OCI-LY3 (cell line): ENCODE measurements at regions not wholly inside any gene's neighbourhood (a gene's known extent, or its start where the extent isn't known, plus 50 kb on each side); places are given as distances from the start of the nearest gene placed in this dataset.

ENCODE experiments used
- H2AFZ ChIP-seq: fragments of 200-600, 300-600 bp; shearing (Covaris generic); 2 replicates; pipeline ENCODE4 v1.6.0; 2014; ENCODE audit warnings: antibody characterized with exemption, low read depth, low read length
- H3K27ac ChIP-seq: fragments of 200-600, 300-600 bp; sonication (generic); 2 replicates; pipeline ENCODE4 v1.5.1; 2014; ENCODE audit warnings: mild to moderate bottlenecking, low read length, moderate library complexity, mixed read lengths
- H3K27me3 ChIP-seq: fragments of 200-600, 300-600 bp; sonication (generic); 2 replicates; pipeline ENCODE4 v1.6.1; 2014; ENCODE audit warnings: low read depth, low read length, mixed read lengths
- H3K36me3 ChIP-seq: fragments of 200-600, 300-600 bp; sonication (generic); replicated peaks from 2 replicates; pipeline ENCODE3; 2014; ENCODE audit warnings: low read depth, low read length, mixed read lengths
- H3K4me1 ChIP-seq: fragments of 300-600, 200-600 bp; sonication (generic); 2 replicates; pipeline ENCODE4 v1.6.1; 2014; ENCODE audit warnings: low read length, mixed read lengths
- H3K4me2 ChIP-seq: fragments of 200-600, 300-600 bp; sonication (generic); 2 replicates; pipeline ENCODE4 v1.6.1; 2014; ENCODE audit warnings: low read length, mixed read lengths
- H3K4me3 ChIP-seq: fragments of 300-600, 200-600 bp; sonication (generic); 2 replicates; pipeline ENCODE4 v1.5.1; 2014; ENCODE audit warnings: antibody characterized with exemption, mild to moderate bottlenecking, low read length, moderate library complexity
- H3K79me2 ChIP-seq: fragments of 300-600, 200-600 bp; shearing (Covaris generic); 2 replicates; pipeline ENCODE4 v1.6.1; 2014; ENCODE audit warnings: mild to moderate bottlenecking, low read length, mixed read lengths
- H3K9ac ChIP-seq: fragments of 300-600, 200-600 bp; shearing (Covaris generic); 2 replicates; pipeline ENCODE4 v1.6.0; 2014; ENCODE audit warnings: mild to moderate bottlenecking, low read length, moderate library complexity
- H3K9me3 ChIP-seq: fragments of 200-600, 300-600 bp; shearing (Covaris generic); 2 replicates; pipeline ENCODE4 v1.6.1; 2014; ENCODE audit warnings: low read length, mixed read lengths; ENCODE audit not compliant: insufficient read depth
- H4K20me1 ChIP-seq: fragments of 200-600, 300-600 bp; sonication (generic); 2 replicates; pipeline ENCODE4 v1.6.1; 2016; ENCODE audit warnings: low read length, mixed read lengths; ENCODE audit not compliant: insufficient read depth
- CTCF ChIP-seq: fragments of 200-600, 300-600 bp; sonication (generic); IDR thresholded peaks from 2 replicates; pipeline ENCODE4 v1.5.1; 2014; ENCODE audit warnings: antibody characterized with exemption, low read length, low read depth
- EZH2phosphoT487 ChIP-seq: fragments of 200-600 bp; shearing (Covaris generic); IDR thresholded peaks from 2 replicates; pipeline ENCODE4 v1.6.1; 2018; ENCODE audit warnings: antibody characterized with exemption, mixed run types, low read depth

DNA sequence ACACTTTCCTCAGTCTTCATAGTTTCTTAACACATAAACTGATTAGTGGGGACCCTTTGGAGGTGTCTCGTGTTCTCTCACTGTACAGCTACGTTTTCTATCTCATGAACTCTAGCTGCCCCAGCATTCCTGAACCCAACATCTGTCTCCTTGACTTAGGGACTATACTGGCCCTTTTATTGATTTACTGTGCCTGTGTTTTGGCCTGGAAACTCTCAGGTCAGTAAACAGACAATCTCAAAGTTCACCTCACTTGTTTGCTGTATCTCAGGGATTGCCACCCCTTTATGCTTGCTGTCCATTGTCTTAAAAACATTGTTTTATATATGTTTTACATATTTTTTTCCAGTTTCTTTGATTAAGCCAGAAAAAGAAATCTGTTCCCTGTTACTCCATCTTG is 222.8 kb downstream of the FAM170A start:
- H3K27me3 ChIP-seq, result no peaks in the 10 kb centered on the region
- H4K20me1 ChIP-seq, result no peaks in the 10 kb centered on the region
- no peak for TF ChIP-seq EZH2phosphoT487
- no peak for TF ChIP-seq CTCF
- H3K9ac ChIP-seq, result no peak overlapping the region
- no peak overlapping the region for H3K27ac ChIP-seq
- no peaks in the 10 kb centered on the region for H3K4me1 ChIP-seq
- H3K4me3 ChIP-seq, result no peak overlapping the region
- no peaks in the 10 kb centered on the region for H3K9me3 ChIP-seq
- no peaks in the 10 kb centered on the region for H3K36me3 ChIP-seq
- no peak overlapping the region for H2AFZ ChIP-seq
- H3K79me2 ChIP-seq, result no peaks in the 10 kb centered on the region
- no peak overlapping the region for H3K4me2 ChIP-seq

- H3K4me1 ChIP-seq, result no peaks in the 10 kb centered on the region
- no peaks in the 10 kb centered on the region for H4K20me1 ChIP-seq
- no peaks in the 10 kb centered on the region for H3K9me3 ChIP-seq
- H3K36me3 ChIP-seq, result no peaks in the 10 kb centered on the region
- no peak overlapping the region for H2AFZ ChIP-seq
- no peaks in the 10 kb centered on the region for H3K27me3 ChIP-seq
- TF ChIP-seq CTCF, result no peak
- TF ChIP-seq EZH2phosphoT487, result no peak
- H3K4me3 ChIP-seq, result no peak overlapping the region
- no peak overlapping the region for H3K4me2 ChIP-seq
- no peak overlapping the region for H3K9ac ChIP-seq
- H3K27ac ChIP-seq, result no peak overlapping the region
- H3K79me2 ChIP-seq, result no peaks in the 10 kb centered on the region
These were observed 231.1 kb downstream of the FAM170A start for GRCh38 chr5:119860463-119860862.

DNA sequence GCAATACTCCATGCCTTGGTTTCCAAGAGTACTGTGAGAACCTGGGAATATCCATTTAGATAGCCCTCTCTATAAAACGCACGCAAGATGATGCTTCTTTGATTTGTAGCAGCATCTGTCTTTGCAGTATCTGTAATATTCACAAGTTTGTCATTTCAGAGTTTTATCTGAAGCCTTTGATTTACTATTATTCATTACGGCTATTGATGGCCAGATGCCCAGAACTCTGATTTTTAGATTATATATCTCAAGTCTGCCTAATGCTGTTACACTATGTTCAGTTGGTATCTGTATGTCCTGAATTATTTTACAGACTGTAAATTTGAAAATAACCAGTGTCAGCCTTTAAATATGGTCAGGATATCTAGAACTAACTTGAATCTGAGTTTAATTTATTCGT is 233.3 kb downstream of the FAM170A start:
- Histone ChIP-seq H4K20me1 (no peaks in the 10 kb centered on the region), H3K4me2 (no peak overlapping the region), H3K36me3 (no peaks in the 10 kb centered on the region), H3K4me1 (no peaks in the 10 kb centered on the region), H3K9ac (no peak overlapping the region), H2AFZ (no peak overlapping the region), H3K4me3 (no peak overlapping the region), H3K79me2 (no peaks in the 10 kb centered on the region), H3K27ac (no peak overlapping the region), H3K9me3 (no peaks in the 10 kb centered on the region), H3K27me3 (no peaks in the 10 kb centered on the region)
- no peak for TF ChIP-seq EZH2phosphoT487

GRCh38 chr5:119864286-119864685 is 234.9 kb downstream of the FAM170A start:
- H2AFZ ChIP-seq, result no peak overlapping the region
- H3K36me3 ChIP-seq, result no peaks in the 10 kb centered on the region
- no peak for TF ChIP-seq EZH2phosphoT487
- TF ChIP-seq CTCF, result no peak
- no peaks in the 10 kb centered on the region for H4K20me1 ChIP-seq
- H3K4me1 ChIP-seq, result no peaks in the 10 kb centered on the region
- H3K4me2 ChIP-seq, result no peak overlapping the region
- no peak overlapping the region for H3K4me3 ChIP-seq
- H3K79me2 ChIP-seq, result no peaks in the 10 kb centered on the region
- no peaks in the 10 kb centered on the region for H3K27me3 ChIP-seq
- H3K9me3 ChIP-seq, result no peaks in the 10 kb centered on the region
- H3K27ac ChIP-seq, result no peak overlapping the region
- no peak overlapping the region for H3K9ac ChIP-seq

DNA sequence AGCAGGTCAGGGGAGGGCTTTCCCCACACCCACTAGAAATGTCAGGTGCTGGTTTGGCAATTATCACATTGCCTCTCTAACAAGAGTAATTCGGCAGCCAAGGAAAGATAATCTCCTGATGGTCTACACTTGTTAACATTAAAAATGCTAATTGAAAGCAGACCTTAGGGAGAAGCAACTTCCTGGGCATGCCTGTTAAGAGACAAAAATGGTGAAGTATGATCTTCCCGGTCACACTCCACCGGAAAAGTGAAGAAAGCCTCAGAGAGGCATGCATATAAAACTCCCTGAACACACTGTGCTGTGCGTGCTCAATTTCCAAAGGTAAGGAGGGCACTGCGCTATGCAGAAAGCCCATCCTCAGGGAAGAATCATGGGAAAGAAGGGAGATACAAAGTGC is 244.3 kb downstream of the FAM170A start:
- Histone ChIP-seq H3K79me2 (no peaks in the 10 kb centered on the region), H2AFZ (no peak overlapping the region), H3K4me2 (no peak overlapping the region), H3K4me1 (no peaks in the 10 kb centered on the region), H3K9me3 (no peaks in the 10 kb centered on the region), H3K27me3 (no peaks in the 10 kb centered on the region), H3K36me3 (no peaks in the 10 kb centered on the region), H4K20me1 (no peaks in the 10 kb centered on the region), H3K27ac (no peak overlapping the region), H3K4me3 (no peak overlapping the region), H3K9ac (no peak overlapping the region)
- TF ChIP-seq EZH2phosphoT487, result no peak
- TF ChIP-seq CTCF, result no peak
